K562 (cell line): ENCODE measurements at regions not wholly inside any gene's neighbourhood (a gene's known extent, or its start where the extent isn't known, plus 50 kb on each side); places are given as distances from the start of the nearest gene placed in this dataset.

ENCODE experiments used
- ATAC-seq: fragments of 200-7000 bp; cut with Tn5 transposase; 3 replicates; pipeline ENCODE4 v1.9.1; 2020; ENCODE audit warnings: moderate library complexity
- BruUV-seq: library from RNA; stranded (reverse); fragments of 400-500 nt; replicated peaks from 2 replicates; lab custom pipeline; 2021; lab: Mats Ljungman, UMichigan
- CTCF ChIA-PET: fragments of 300-600 bp; formaldehyde crosslinking; extraction: SDS; loops from one replicate; lab custom pipeline; 2021; ENCODE audit warnings: low intra/inter-chr PET ratio; lab: Yijun Ruan, JAX
- POLR2A ChIA-PET: fragments of 300-600, 350-650 bp; sonication (Branson Sonifier 250); formaldehyde crosslinking; extraction: SDS; loops from one replicate; lab custom pipeline; 2021; ENCODE audit warnings: antibody characterized with exemption, inconsistent platforms; lab: Yijun Ruan, JAX
- DNase-seq, 4 experiments: peaks; one replicate each; pipeline versions ENCODE4 v3.0.0 to v3.0.0-alpha.2; 2011 to 2018; ENCODE audit warnings: low spot score in 3 of 4, mixed read lengths in 3 of 4; ENCODE audit errors: extremely low read depth in 1 of 4
- FAIRE-seq: peaks from 2 replicates; lab custom pipeline; 2011; peaks lifted over from hg19 to GRCh38; lab: Jason Lieb, UNC
- H2AFZ ChIP-seq: 2 replicates; pipeline ENCODE4 v1.6.0; 2011; ENCODE audit warnings: low read depth, low read length, control low read depth, inconsistent platforms
- H3K27ac ChIP-seq: fragments of 200-600 bp; 3 replicates; pipeline ENCODE4 v1.8.0; 2011; ENCODE audit warnings: low read depth, mild to moderate bottlenecking, control low read depth, inconsistent platforms, low read length, moderate library complexity, mixed read lengths; ENCODE audit errors: extremely low read depth
- H3K27me3 ChIP-seq, 2 experiments: fragments of 300-600 bp in 1 of 2; 2 replicates in 1 of 2; 3 replicates in 1 of 2; pipeline versions ENCODE4 v1.6.0 to v1.8.0; 2011; ENCODE audit warnings: inconsistent platforms in 2 of 2, low read length in 2 of 2, mild to moderate bottlenecking in 1 of 2, mixed read lengths in 1 of 2, moderate library complexity in 1 of 2; ENCODE audit not compliant: control insufficient read depth in 2 of 2, insufficient read depth in 2 of 2
- H3K36me3 ChIP-seq: fragments of 300-600 bp; 3 replicates; pipeline ENCODE4 v1.8.0; 2011; ENCODE audit warnings: mild to moderate bottlenecking, low read length, inconsistent platforms; ENCODE audit not compliant: control insufficient read depth, insufficient read depth
- H3K4me1 ChIP-seq, 2 experiments: fragments of 200-600 bp in 1 of 2; replicated peaks in 1 of 2; 2 replicates in 1 of 2; 3 replicates in 1 of 2; pipeline versions ENCODE4 v1.5.1 to v1.8.0; 2011; ENCODE audit warnings: inconsistent platforms in 2 of 2, low read length in 2 of 2, mild to moderate bottlenecking in 1 of 2, mixed read lengths in 1 of 2, moderate library complexity in 1 of 2; ENCODE audit not compliant: control insufficient read depth in 2 of 2, insufficient read depth in 2 of 2
- H3K4me2 ChIP-seq: 2 replicates; pipeline ENCODE4 v1.6.1; 2011; ENCODE audit warnings: low read length, control low read depth, inconsistent platforms, mixed read lengths; ENCODE audit not compliant: insufficient read depth
- H3K4me3 ChIP-seq: fragments of 200-600 bp; sonication (generic), shearing (Covaris generic); 2 replicates; pipeline ENCODE4 v1.5.1; 2016; ENCODE audit warnings: control low read depth, inconsistent platforms
- H3K79me2 ChIP-seq: fragments of 200-600 bp; 3 replicates; pipeline ENCODE4 v1.8.0; 2011; ENCODE audit warnings: low read length, inconsistent platforms; ENCODE audit not compliant: control insufficient read depth, insufficient read depth
- H3K9ac ChIP-seq, 2 experiments: 2 replicates each; pipeline versions ENCODE4 v1.6.0 to v1.6.1; 2011; ENCODE audit warnings: low read depth in 2 of 2, low read length in 2 of 2, control low read depth in 1 of 2, inconsistent platforms in 1 of 2, mild to moderate bottlenecking in 1 of 2, mixed read lengths in 1 of 2; ENCODE audit not compliant: insufficient read depth in 1 of 2
- H3K9me1 ChIP-seq: one replicate; pipeline ENCODE4 v1.6.0; 2011; ENCODE audit warnings: inconsistent platforms, mild to moderate bottlenecking, low read length, moderate library complexity; ENCODE audit not compliant: control insufficient read depth, insufficient read depth
- H3K9me3 ChIP-seq: replicated peaks from 2 replicates; pipeline ENCODE4 v1.5.1; 2011; ENCODE audit warnings: low read depth, low read length, inconsistent platforms; ENCODE audit not compliant: control insufficient read depth, insufficient read depth
- H4K20me1 ChIP-seq: replicated peaks from 2 replicates; pipeline ENCODE4 v1.6.1; 2011; ENCODE audit warnings: low read length, inconsistent platforms, mixed read lengths; ENCODE audit not compliant: control insufficient read depth, insufficient read depth
- BRF2 ChIP-seq: IDR thresholded peaks from 3 replicates; pipeline ENCODE4 v1.6.1; 2011; ENCODE audit warnings: borderline replicate concordance, mild to moderate bottlenecking; ENCODE audit not compliant: insufficient read length, insufficient read depth
- CUX1 ChIP-seq: fragments of 200-800 bp; sonication (Bioruptor generic); IDR thresholded peaks from 2 replicates; pipeline ENCODE4 v1.6.1; 2016; ENCODE audit warnings: missing genetic modification characterization, missing compliant biosample characterization
- DPF2 ChIP-seq: fragments of 450-650 bp; IDR thresholded peaks from 2 replicates; pipeline ENCODE4 v1.6.1; 2016
- FOS ChIP-seq: IDR thresholded peaks from 3 replicates; pipeline ENCODE4 v1.6.1; 2011; ENCODE audit not compliant: insufficient read length; ENCODE audit errors: extremely low read depth
- FOXA3 ChIP-seq, 2 experiments: fragments of 450-650 bp in 1 of 2; sonication (generic) in 1 of 2; formaldehyde crosslinking; IDR thresholded peaks in 1 of 2; conservative IDR thresholded peaks in 1 of 2; 2 replicates each; pipeline versions ENCODE4 v1.4.0 to v1.8.0; 2020 to 2022; ENCODE audit warnings: mild to moderate bottlenecking in 2 of 2, missing genetic modification reagents in 1 of 2
- FOXJ3 ChIP-seq: sonication (generic); formaldehyde crosslinking; IDR thresholded peaks from 2 replicates; pipeline ENCODE4 v1.4.0; 2020; ENCODE audit warnings: mild to moderate bottlenecking, missing genetic modification reagents
- POLR2G ChIP-seq: fragments of 200-400 bp; formaldehyde crosslinking; IDR thresholded peaks from 2 replicates; pipeline ENCODE4 v1.6.1; 2017; ENCODE audit warnings: low read depth, mild to moderate bottlenecking, antibody characterized with exemption, low read length, moderate library complexity
- RBFOX2 ChIP-seq: fragments of 200-400 bp; formaldehyde crosslinking; IDR thresholded peaks from 2 replicates; pipeline ENCODE4 v1.6.1; 2017; ENCODE audit warnings: low read depth, mild to moderate bottlenecking, low read length, moderate library complexity
- SMARCC2 ChIP-seq: fragments of 450-650 bp; IDR thresholded peaks from 2 replicates; pipeline ENCODE4 v1.6.1; 2017; ENCODE audit warnings: antibody characterized with exemption, moderate library complexity, mild to moderate bottlenecking, low read depth
- ZNF311 ChIP-seq: fragments of 250-450 bp; sonication (Bioruptor Pico); IDR thresholded peaks from 2 replicates; pipeline ENCODE4 v1.4.0; 2020; ENCODE audit warnings: mild to moderate bottlenecking, moderate library complexity
- ZNF668 ChIP-seq: fragments of 250-450 bp; sonication (Bioruptor Pico); IDR thresholded peaks from 2 replicates; pipeline ENCODE4 v1.8.0; 2022; ENCODE audit warnings: mild to moderate bottlenecking, inconsistent platforms
- WGBS: fragments of 100-300 bp; shearing (Covaris generic); methylation state at CpG from one replicate; pipeline ENCODE4 v1.1.6; 2016; ENCODE audit warnings: low coverage, mixed read lengths; ENCODE audit not compliant: insufficient coverage; ENCODE audit errors: missing lambda C conversion rate; 5-methylcytosine and 5-hydroxymethylcytosine counted together
- in situ Hi-C: fragments of 300-500 bp; cut with MboI; formaldehyde crosslinking; loops from 4 replicates; pipeline ENCODE4 v1.15.0; 2018; ENCODE audit warnings: inconsistent platforms, mixed read lengths
- intact Hi-C: fragments of 100-400 bp; cut with micrococcal nuclease; formaldehyde crosslinking; loops from 2 replicates; pipeline ENCODE4 v1.14.2; 2022

GRCh38 chr11:25198704-25199103, 701.9 kb downstream of the LUZP2 start:
- intact Hi-C loops (no loop called here), in situ Hi-C loops (no loop called here)
- Histone ChIP-seq H4K20me1 (no peaks in the 10 kb centered on the region), H3K9ac (no peak overlapping the region), H3K9me1 (no peaks in the 10 kb centered on the region), H2AFZ (no peak overlapping the region), H3K4me1 (no peaks in the 10 kb centered on the region), H3K4me2 (no peak overlapping the region), H3K9me3 (no peaks in the 10 kb centered on the region), H3K27ac (no peak overlapping the region), H3K4me3 (no peak overlapping the region), H3K79me2 (no peaks in the 10 kb centered on the region), H3K27me3 (no peaks in the 10 kb centered on the region), H3K36me3 (no peaks in the 10 kb centered on the region)
- BruUV-seq = no TSS peak
- FAIRE-seq = no peak
- no peak for DNase-seq
- WGBS = 0% methylated on average over 2 of the region's 2 CpGs
- ChIA-PET POLR2A (no interaction called here), CTCF (no interaction called here)
- TF ChIP-seq POLR2G (no peak), ZNF668 (CRISPR knock-in tag) (no peak)
- no peak for ATAC-seq

- ChIA-PET CTCF (no interaction called here), POLR2A (no interaction called here)
- H3K4me3 ChIP-seq = no peak overlapping the region
- H3K9me3 ChIP-seq = no peaks in the 10 kb centered on the region
- intact Hi-C loops = no loop called here
- no peaks in the 10 kb centered on the region for H4K20me1 ChIP-seq
- H3K79me2 ChIP-seq = no peaks in the 10 kb centered on the region
- no peak for ATAC-seq
- WGBS = 0% methylated on average over 1 of the region's 1 CpG
- TF ChIP-seq ZNF311 (CRISPR knock-in tag) = no peak
- TF ChIP-seq DPF2 = no peak
- TF ChIP-seq FOXJ3 (CRISPR knock-in tag) = no peak
- no peak for TF ChIP-seq FOS
- TF ChIP-seq CUX1 = no peak
- TF ChIP-seq BRF2 = no peak
- TF ChIP-seq RBFOX2 = no peak
- TF ChIP-seq SMARCC2 = no peak
- no peak for TF ChIP-seq FOXA3 (CRISPR knock-in tag; conservative IDR thresholded peaks at IDR 0.05 in 1 of 2, IDR thresholded peaks at IDR 0.05 in 1 of 2)
- in situ Hi-C loops = no loop called here
- no peaks in the 10 kb centered on the region for H3K36me3 ChIP-seq
- H3K4me1 ChIP-seq = no peaks in the 10 kb centered on the region
- no peaks in the 10 kb centered on the region for H3K9me1 ChIP-seq
- BruUV-seq = no TSS peak
- no peak overlapping the region for H3K27ac ChIP-seq
- H3K9ac ChIP-seq = no peak overlapping the region
- H3K4me2 ChIP-seq = no peak overlapping the region
- FAIRE-seq = no peak
- no peak overlapping the region for H2AFZ ChIP-seq
- no peaks in the 10 kb centered on the region for H3K27me3 ChIP-seq
- DNase-seq = no peak
These were observed 704.1 kb downstream of the LUZP2 start for GRCh38 chr11:25200925-25201324.
